ENCODE measurements at regions not wholly inside any gene's neighbourhood (a gene's known extent, or its start where the extent isn't known, plus 50 kb on each side); places are given as distances from the start of the nearest gene placed in this dataset.

DNA sequence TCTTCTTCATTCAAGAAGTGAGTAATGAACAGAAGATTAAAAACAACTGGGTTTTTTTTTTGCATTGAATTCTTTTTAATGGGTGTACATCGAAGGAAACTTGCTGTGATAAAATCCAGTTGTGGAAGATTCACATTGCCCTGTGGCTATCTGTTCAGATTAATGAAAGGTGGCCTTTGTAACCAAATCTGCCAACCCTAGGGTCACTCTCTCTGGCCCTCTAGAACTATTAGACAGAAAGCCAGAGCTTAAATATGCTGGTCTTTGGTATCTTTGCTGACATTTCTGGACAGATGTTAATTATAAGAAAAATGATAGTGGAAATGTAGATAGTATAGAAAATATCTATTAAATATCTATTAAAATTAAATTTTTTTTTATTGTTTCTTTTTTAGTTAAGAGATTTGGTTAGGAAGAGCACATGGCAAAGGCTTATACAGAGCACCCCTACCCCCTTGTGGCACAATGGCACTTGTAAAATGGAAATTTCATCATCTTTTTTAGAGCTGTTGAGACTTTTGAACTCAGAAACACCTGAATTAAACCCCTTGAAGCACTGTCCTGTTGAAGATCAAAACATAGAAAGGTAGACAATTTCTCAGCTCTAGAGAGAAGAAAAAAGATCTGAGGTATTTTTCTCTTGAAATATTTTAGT lies 572.5 kb downstream of the PKHD1 start:
- TF ChIP-seq CTCF (optimal IDR thresholded peaks at IDR 0.05 in 1 of 3, IDR thresholded peaks at IDR 0.05 in 1 of 3, conservative IDR thresholded peaks at IDR 0.05 in 1 of 3; ENCODE audit: extremely low read depth in 1 of 3, insufficient read depth in 2 of 3, low read length in 3 of 3) (peak in 2 of 3 experiments; percentile 18 to 29), EZH2 (IDR thresholded peaks at IDR 0.05; ENCODE audit: low read length) (no peak)

All from keratinocyte (primary cell).